Fibroblast of villous mesenchyme (primary cell): ENCODE measurements at regions not wholly inside any gene's neighbourhood (a gene's known extent, or its start where the extent isn't known, plus 50 kb on each side); places are given as distances from the start of the nearest gene placed in this dataset.

Experiments
- DNase-seq: peaks from one replicate; pipeline ENCODE4 v3.0.0-alpha.2; 2010; ENCODE audit warnings: low read depth
- H3K4me3 ChIP-seq: 2 replicates; pipeline ENCODE4 v1.5.1; 2011; ENCODE audit warnings: low read depth, mild to moderate bottlenecking, low read length
- CTCF ChIP-seq: IDR thresholded peaks from 2 replicates; pipeline ENCODE4 v1.5.1; 2012; ENCODE audit warnings: low read depth, mild to moderate bottlenecking, low read length; ENCODE audit not compliant: insufficient read depth

- H3K4me3 ChIP-seq: no peak overlapping the region
- no peak for TF ChIP-seq CTCF
- peak; percentile 6 for DNase-seq
Observed at GRCh38 chr7:98722402-98722801, 105.3 kb downstream of the NPTX2 start.

- H3K4me3 ChIP-seq: no peak overlapping the region
- DNase-seq: no peak
- no peak for TF ChIP-seq CTCF
Observed at GRCh38 chr7:98724591-98724990, 107.5 kb downstream of the NPTX2 start.

- TF ChIP-seq CTCF: no peak
- no peak overlapping the region for H3K4me3 ChIP-seq
- no peak for DNase-seq
Observed at GRCh38 chr7:98727146-98727709, 110.1 kb downstream of the NPTX2 start.

GRCh38 chr7:98728555-98728954 lies 111.5 kb downstream of the NPTX2 start:
- DNase-seq: no peak
- no peak for TF ChIP-seq CTCF
- no peak overlapping the region for H3K4me3 ChIP-seq

GRCh38 chr7:98729121-98729520 lies 112.0 kb downstream of the NPTX2 start:
- TF ChIP-seq CTCF: no peak
- DNase-seq: no peak
- H3K4me3 ChIP-seq: no peak overlapping the region

GRCh38 chr7:98730326-98730725 lies 113.2 kb downstream of the NPTX2 start:
- no peak for TF ChIP-seq CTCF
- H3K4me3 ChIP-seq: no peak overlapping the region
- no peak for DNase-seq

- no peak for TF ChIP-seq CTCF
- DNase-seq: no peak
- no peak overlapping the region for H3K4me3 ChIP-seq
Observed at GRCh38 chr7:98731651-98732050, 114.6 kb downstream of the NPTX2 start.
